ENCODE measurements at regions not wholly inside any gene's neighbourhood (a gene's known extent, or its start where the extent isn't known, plus 50 kb on each side); places are given as distances from the start of the nearest gene placed in this dataset.

- H3K27ac ChIP-seq (ENCODE audit: extremely low read depth, low read depth, low read length) = no peak overlapping the region
- H3K4me1 ChIP-seq (ENCODE audit: control insufficient read depth, insufficient read depth, low read length) = no peaks in the 10 kb centered on the region
Measured at GRCh38 chr4:108378164-108378563, 209.4 kb upstream of the LEF1 start.

GRCh38 chr4:108377021-108377420, 208.3 kb upstream of the LEF1 start:
- ChIA-PET POLR2A (no interaction called here), CTCF (no interaction called here)
- Histone ChIP-seq H3K36me3 (ENCODE audit: control insufficient read depth in 2 of 2, insufficient read depth in 1 of 2, low read length in 2 of 2) (no peaks in the 10 kb centered on the region), H3K9me3 (ENCODE audit: control insufficient read depth, insufficient read depth, low read depth, low read length) (no peaks in the 10 kb centered on the region), H3K4me3 (ENCODE audit: low read depth, low read length) (no peak overlapping the region), H3K27ac (ENCODE audit: extremely low read depth, low read depth, low read length) (no peak overlapping the region), H3K4me1 (ENCODE audit: control insufficient read depth, insufficient read depth, low read length) (no peaks in the 10 kb centered on the region)
- TF ChIP-seq ZNF157 (tag by site-specific recombination; IDR thresholded peaks at IDR 0.05) (no peak), ZNF561 (tag by site-specific recombination; IDR thresholded peaks at IDR 0.05; ENCODE audit: borderline replicate concordance) (no peak), ZNF777 (tag by site-specific recombination; IDR thresholded peaks at IDR 0.05; ENCODE audit: borderline replicate concordance) (no peak), ZFP69B (tag by site-specific recombination; IDR thresholded peaks at IDR 0.05) (no peak), ZNF692 (tag by site-specific recombination; IDR thresholded peaks at IDR 0.05) (no peak), ZNF837 (tag by site-specific recombination; IDR thresholded peaks at IDR 0.05) (no peak), ZNF266 (tag by site-specific recombination; IDR thresholded peaks at IDR 0.05; ENCODE audit: low read depth) (no peak), AEBP2 (tag by site-specific recombination; IDR thresholded peaks at IDR 0.05; ENCODE audit: borderline replicate concordance) (no peak), HOXD13 (CRISPR knock-in tag; IDR thresholded peaks at IDR 0.05; ENCODE audit: borderline replicate concordance) (no peak)

More at GRCh38 chr4:108378164-108378563, 209.4 kb upstream of the LEF1 start:
- Histone ChIP-seq H3K9me3 (ENCODE audit: control insufficient read depth, insufficient read depth, low read depth, low read length) (no peaks in the 10 kb centered on the region), H3K36me3 (ENCODE audit: control insufficient read depth in 2 of 2, insufficient read depth in 1 of 2, low read length in 2 of 2) (no peaks in the 10 kb centered on the region), H3K4me3 (ENCODE audit: low read depth, low read length) (no peak overlapping the region)
- TF ChIP-seq GFI1B (tag by site-specific recombination; IDR thresholded peaks at IDR 0.05) = no peak
- no peak for TF ChIP-seq ZBTB10 (tag by site-specific recombination; IDR thresholded peaks at IDR 0.05)
- no peak for TF ChIP-seq FEZF1 (tag by site-specific recombination; IDR thresholded peaks at IDR 0.05)
- TF ChIP-seq ZSCAN23 (tag by site-specific recombination; IDR thresholded peaks at IDR 0.05) = no peak
- POLR2A ChIA-PET = no interaction called here
- CTCF ChIA-PET = no interaction called here

- H3K36me3 ChIP-seq (ENCODE audit: control insufficient read depth in 2 of 2, insufficient read depth in 1 of 2, low read length in 2 of 2) = no peaks in the 10 kb centered on the region
- no peak overlapping the region for H3K27ac ChIP-seq (ENCODE audit: extremely low read depth, low read depth, low read length)
- CTCF ChIA-PET = no interaction called here
- no peaks in the 10 kb centered on the region for H3K9me3 ChIP-seq (ENCODE audit: control insufficient read depth, insufficient read depth, low read depth, low read length)
- POLR2A ChIA-PET = no interaction called here
- no peaks in the 10 kb centered on the region for H3K4me1 ChIP-seq (ENCODE audit: control insufficient read depth, insufficient read depth, low read length)
- H3K4me3 ChIP-seq (ENCODE audit: low read depth, low read length) = no peak overlapping the region
- TF ChIP-seq ZNF548 (tag by site-specific recombination; IDR thresholded peaks at IDR 0.05) (no peak), ZBTB21 (tag by site-specific recombination; IDR thresholded peaks at IDR 0.05) (no peak), ZNF350 (tag by site-specific recombination; IDR thresholded peaks at IDR 0.05) (no peak), ZNF26 (tag by site-specific recombination; IDR thresholded peaks at IDR 0.05) (no peak), ZNF776 (tag by site-specific recombination; IDR thresholded peaks at IDR 0.05; ENCODE audit: borderline replicate concordance) (no peak), ZBTB48 (tag by site-specific recombination; IDR thresholded peaks at IDR 0.05) (no peak), ZNF664 (tag by site-specific recombination; IDR thresholded peaks at IDR 0.05) (no peak), ZNF785 (tag by site-specific recombination; IDR thresholded peaks at IDR 0.05) (no peak)
Measured at GRCh38 chr4:108375434-108375833, 206.7 kb upstream of the LEF1 start.
